ENCODE measurements at regions not wholly inside any gene's neighbourhood (a gene's known extent, or its start where the extent isn't known, plus 50 kb on each side); places are given as distances from the start of the nearest gene placed in this dataset.
A peak's percentile ranks its signal among the peaks of the same experiment; 100 is the strongest.
"Not testable (repeated sequence)": the region's sequence is repeated elsewhere in the genome, so short reads cannot be mapped to it uniquely, and the experiment has no call there.

DNA sequence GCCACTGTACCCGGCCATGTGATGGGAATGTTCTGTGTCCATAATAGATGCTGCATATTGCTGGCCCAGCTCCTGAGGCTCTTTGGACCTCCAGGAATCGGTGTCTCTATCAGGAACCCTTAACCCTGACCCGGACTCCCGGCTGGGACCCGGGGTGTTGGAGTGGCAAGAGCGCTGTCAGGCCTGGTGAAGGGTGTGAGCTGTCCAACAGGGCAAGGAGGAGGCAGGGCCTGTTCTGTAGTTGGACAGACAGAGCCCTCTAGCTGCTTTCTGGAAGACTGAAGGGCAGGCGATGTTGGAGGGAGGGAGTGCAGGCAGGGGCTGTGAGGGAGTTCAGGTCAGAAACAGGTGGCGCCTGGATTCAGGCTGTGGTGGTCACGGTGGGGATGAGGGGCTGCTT, 3082.3 kb downstream of the RPIA start:
- not testable (repeated sequence) for H3K4me3 Mint-ChIP-seq (ENCODE audit: unreplicated experiment); DNase-seq (ENCODE audit: low read depth); H2AFZ ChIP-seq (ENCODE audit: low read depth, low read length); H3K79me2 ChIP-seq (ENCODE audit: insufficient read depth, low read length); H3K4me1 ChIP-seq (ENCODE audit: insufficient read depth, low read length); H3K4me3 ChIP-seq (ENCODE audit: insufficient read depth, low read depth, low read length); FAIRE-seq; H3K36me3 Mint-ChIP-seq (ENCODE audit: low read depth, unreplicated experiment); H3K27ac Mint-ChIP-seq (ENCODE audit: unreplicated experiment); H3K4me1 Mint-ChIP-seq (ENCODE audit: low read depth, unreplicated experiment); H4K20me1 ChIP-seq (ENCODE audit: insufficient read depth, low read length); H3K9me3 Mint-ChIP-seq (ENCODE audit: unreplicated experiment); H3K27ac ChIP-seq (ENCODE audit: low read depth, low read length); H3K9ac ChIP-seq (ENCODE audit: low read length); H3K36me3 ChIP-seq (ENCODE audit: insufficient read depth, low read length); H3K27me3 ChIP-seq (ENCODE audit: insufficient read depth, low read length); H3K4me2 ChIP-seq (ENCODE audit: low read length); H3K9me3 ChIP-seq (ENCODE audit: insufficient read depth, low read depth, low read length)
- peaks cover 11% of the 10 kb centered on the region for H3K27me3 Mint-ChIP-seq (ENCODE audit: low read depth, unreplicated experiment)

DNA sequence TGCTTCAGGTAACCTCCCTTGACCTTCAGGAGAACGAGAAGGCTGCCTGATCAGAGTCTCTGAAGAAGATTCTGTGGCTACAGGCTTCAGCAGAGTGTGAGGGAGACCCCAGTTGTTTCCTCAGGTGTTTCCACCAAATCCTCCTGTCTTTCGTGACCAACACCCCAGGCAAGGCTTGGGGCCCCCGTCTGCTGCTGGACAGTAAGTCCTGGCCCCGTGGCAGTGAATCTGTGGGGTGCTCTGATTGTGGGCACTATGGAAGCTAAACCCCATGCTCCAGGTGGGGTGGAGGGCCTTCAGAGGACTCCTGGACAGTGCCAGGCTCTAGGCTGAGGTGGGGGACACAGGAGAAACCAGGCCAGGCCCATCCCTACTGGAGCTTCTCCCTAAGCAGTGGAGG, 3083.7 kb downstream of the RPIA start:
- not testable (repeated sequence) for H3K4me1 ChIP-seq (ENCODE audit: insufficient read depth, low read length); H3K36me3 ChIP-seq (ENCODE audit: insufficient read depth, low read length); H3K9me3 ChIP-seq (ENCODE audit: insufficient read depth, low read depth, low read length); H3K27ac Mint-ChIP-seq (ENCODE audit: unreplicated experiment); FAIRE-seq; H2AFZ ChIP-seq (ENCODE audit: low read depth, low read length); H3K4me3 Mint-ChIP-seq (ENCODE audit: unreplicated experiment); H4K20me1 ChIP-seq (ENCODE audit: insufficient read depth, low read length); H3K9me3 Mint-ChIP-seq (ENCODE audit: unreplicated experiment); DNase-seq (ENCODE audit: low read depth); H3K4me3 ChIP-seq (ENCODE audit: insufficient read depth, low read depth, low read length); H3K79me2 ChIP-seq (ENCODE audit: insufficient read depth, low read length); H3K36me3 Mint-ChIP-seq (ENCODE audit: low read depth, unreplicated experiment); H3K4me2 ChIP-seq (ENCODE audit: low read length); H3K27me3 ChIP-seq (ENCODE audit: insufficient read depth, low read length); H3K27ac ChIP-seq (ENCODE audit: low read depth, low read length); H3K4me1 Mint-ChIP-seq (ENCODE audit: low read depth, unreplicated experiment); H3K9ac ChIP-seq (ENCODE audit: low read length)
- H3K27me3 Mint-ChIP-seq (ENCODE audit: low read depth, unreplicated experiment) = peaks cover 11% of the 10 kb centered on the region

DNA sequence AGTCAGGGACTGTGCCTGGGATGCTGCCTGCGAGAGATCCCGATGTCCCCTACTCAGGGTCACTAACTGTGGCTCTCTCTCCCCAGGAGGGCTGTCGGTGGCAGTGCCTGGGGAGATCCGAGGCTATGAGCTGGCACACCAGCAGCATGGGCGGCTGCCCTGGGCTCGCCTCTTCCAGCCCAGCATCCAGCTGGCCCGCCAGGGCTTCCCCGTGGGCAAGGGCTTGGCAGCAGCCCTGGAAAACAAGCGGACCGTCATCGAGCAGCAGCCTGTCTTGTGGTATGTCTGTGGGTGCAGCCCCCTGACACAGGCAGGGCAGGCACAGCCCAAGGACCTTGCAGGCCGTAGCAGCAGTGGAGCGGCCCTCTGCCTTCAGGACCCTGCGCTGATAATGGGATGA, 3088.9 kb downstream of the RPIA start:
- not testable (repeated sequence) for H3K79me2 ChIP-seq (ENCODE audit: insufficient read depth, low read length); H3K4me3 Mint-ChIP-seq (ENCODE audit: unreplicated experiment); H3K9me3 ChIP-seq (ENCODE audit: insufficient read depth, low read depth, low read length); H3K4me1 ChIP-seq (ENCODE audit: insufficient read depth, low read length); H3K9me3 Mint-ChIP-seq (ENCODE audit: unreplicated experiment); H3K4me2 ChIP-seq (ENCODE audit: low read length); H3K4me1 Mint-ChIP-seq (ENCODE audit: low read depth, unreplicated experiment); H3K27me3 ChIP-seq (ENCODE audit: insufficient read depth, low read length); H3K27ac ChIP-seq (ENCODE audit: low read depth, low read length); H3K36me3 Mint-ChIP-seq (ENCODE audit: low read depth, unreplicated experiment); H3K27ac Mint-ChIP-seq (ENCODE audit: unreplicated experiment); DNase-seq (ENCODE audit: low read depth); H3K4me3 ChIP-seq (ENCODE audit: insufficient read depth, low read depth, low read length); H3K9ac ChIP-seq (ENCODE audit: low read length); H2AFZ ChIP-seq (ENCODE audit: low read depth, low read length); H3K36me3 ChIP-seq (ENCODE audit: insufficient read depth, low read length); FAIRE-seq; H4K20me1 ChIP-seq (ENCODE audit: insufficient read depth, low read length)
- peaks cover 15% of the 10 kb centered on the region for H3K27me3 Mint-ChIP-seq (ENCODE audit: low read depth, unreplicated experiment)

DNA sequence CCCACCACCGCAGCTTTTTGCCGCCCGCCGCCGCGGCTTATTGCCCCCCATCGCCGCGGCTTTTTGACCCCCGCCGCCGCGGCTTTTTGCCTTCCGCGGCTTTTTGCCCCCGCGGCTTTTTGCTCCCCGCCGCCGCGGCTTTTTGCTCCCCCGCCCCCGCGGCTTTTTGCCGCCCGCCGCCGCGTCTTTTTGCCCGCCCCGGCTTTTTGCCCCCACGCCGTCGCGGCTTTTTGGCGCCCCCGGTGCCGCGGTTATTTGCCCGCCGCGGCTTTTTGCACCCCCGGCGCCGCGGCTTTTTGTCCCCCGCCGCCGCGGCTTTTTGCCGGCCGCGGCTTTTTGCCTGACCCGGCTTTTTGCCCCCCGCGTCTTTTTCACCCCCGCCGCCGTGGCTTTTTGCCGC, 3061.8 kb upstream of the TEKT4 start:
- H3K4me3 Mint-ChIP-seq (ENCODE audit: unreplicated experiment); H3K9me3 Mint-ChIP-seq (ENCODE audit: unreplicated experiment); H3K27ac ChIP-seq (ENCODE audit: low read depth, low read length); H2AFZ ChIP-seq (ENCODE audit: low read depth, low read length); H3K4me1 ChIP-seq (ENCODE audit: insufficient read depth, low read length); H3K27ac Mint-ChIP-seq (ENCODE audit: unreplicated experiment); H3K36me3 ChIP-seq (ENCODE audit: insufficient read depth, low read length); H3K4me1 Mint-ChIP-seq (ENCODE audit: low read depth, unreplicated experiment); H3K4me2 ChIP-seq (ENCODE audit: low read length); H3K79me2 ChIP-seq (ENCODE audit: insufficient read depth, low read length); FAIRE-seq; H3K36me3 Mint-ChIP-seq (ENCODE audit: low read depth, unreplicated experiment); DNase-seq (ENCODE audit: low read depth); H3K27me3 Mint-ChIP-seq (ENCODE audit: low read depth, unreplicated experiment); H3K27me3 ChIP-seq (ENCODE audit: insufficient read depth, low read length); H4K20me1 ChIP-seq (ENCODE audit: insufficient read depth, low read length); H3K9ac ChIP-seq (ENCODE audit: low read length); H3K4me3 ChIP-seq (ENCODE audit: insufficient read depth, low read depth, low read length); H3K9me3 ChIP-seq (ENCODE audit: insufficient read depth, low read depth, low read length): not testable (repeated sequence)
- peak; percentile 23 for TF ChIP-seq EZH2 (IDR thresholded peaks at IDR 0.05; ENCODE audit: insufficient read depth, low read length)
